ENCODE measurements at regions not wholly inside any gene's neighbourhood (a gene's known extent, or its start where the extent isn't known, plus 50 kb on each side); places are given as distances from the start of the nearest gene placed in this dataset.

GRCh38 chr7:132733860-132734259 lies 157.6 kb upstream of the PLXNA4 start:
- Histone ChIP-seq H3K9me3 (ENCODE audit: control insufficient read depth, low read length) (no peaks in the 10 kb centered on the region), H3K4me2 (ENCODE audit: low read length) (no peak overlapping the region), H3K4me1 (no peaks in the 10 kb centered on the region), H3K27ac (no peak overlapping the region), H3K79me2 (no peaks in the 10 kb centered on the region), H3K36me3 (ENCODE audit: control insufficient read depth, insufficient read depth, low read length) (no peaks in the 10 kb centered on the region), H3K27me3 (ENCODE audit: control insufficient read depth, insufficient read depth, low read length) (peaks cover 2% of the 10 kb centered on the region), H2AFZ (no peak overlapping the region), H3K4me3 (ENCODE audit: low read depth, low read length) (no peak overlapping the region), H3K9ac (no peak overlapping the region)
- TF ChIP-seq, protein P1, sequence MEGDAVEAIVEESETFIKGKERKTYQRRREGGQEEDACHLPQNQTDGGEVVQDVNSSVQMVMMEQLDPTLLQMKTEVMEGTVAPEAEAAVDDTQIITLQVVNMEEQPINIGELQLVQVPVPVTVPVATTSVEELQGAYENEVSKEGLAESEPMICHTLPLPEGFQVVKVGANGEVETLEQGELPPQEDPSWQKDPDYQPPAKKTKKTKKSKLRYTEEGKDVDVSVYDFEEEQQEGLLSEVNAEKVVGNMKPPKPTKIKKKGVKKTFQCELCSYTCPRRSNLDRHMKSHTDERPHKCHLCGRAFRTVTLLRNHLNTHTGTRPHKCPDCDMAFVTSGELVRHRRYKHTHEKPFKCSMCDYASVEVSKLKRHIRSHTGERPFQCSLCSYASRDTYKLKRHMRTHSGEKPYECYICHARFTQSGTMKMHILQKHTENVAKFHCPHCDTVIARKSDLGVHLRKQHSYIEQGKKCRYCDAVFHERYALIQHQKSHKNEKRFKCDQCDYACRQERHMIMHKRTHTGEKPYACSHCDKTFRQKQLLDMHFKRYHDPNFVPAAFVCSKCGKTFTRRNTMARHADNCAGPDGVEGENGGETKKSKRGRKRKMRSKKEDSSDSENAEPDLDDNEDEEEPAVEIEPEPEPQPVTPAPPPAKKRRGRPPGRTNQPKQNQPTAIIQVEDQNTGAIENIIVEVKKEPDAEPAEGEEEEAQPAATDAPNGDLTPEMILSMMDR (IDR thresholded peaks at IDR 0.05), result no peak

- Histone ChIP-seq H3K9me3 (ENCODE audit: control insufficient read depth, low read length) (no peaks in the 10 kb centered on the region), H3K36me3 (ENCODE audit: control insufficient read depth, insufficient read depth, low read length) (no peaks in the 10 kb centered on the region), H3K79me2 (no peaks in the 10 kb centered on the region), H3K9ac (no peak overlapping the region), H3K4me3 (ENCODE audit: low read depth, low read length) (no peak overlapping the region), H3K27ac (no peak overlapping the region), H3K27me3 (ENCODE audit: control insufficient read depth, insufficient read depth, low read length) (peaks cover 2% of the 10 kb centered on the region), H3K4me2 (ENCODE audit: low read length) (no peak overlapping the region), H3K4me1 (no peaks in the 10 kb centered on the region), H2AFZ (no peak overlapping the region)
- TF ChIP-seq, protein P1 (IDR thresholded peaks at IDR 0.05), result no peak
Measured at GRCh38 chr7:132732321-132732865, 156.1 kb upstream of the PLXNA4 start.

DNA sequence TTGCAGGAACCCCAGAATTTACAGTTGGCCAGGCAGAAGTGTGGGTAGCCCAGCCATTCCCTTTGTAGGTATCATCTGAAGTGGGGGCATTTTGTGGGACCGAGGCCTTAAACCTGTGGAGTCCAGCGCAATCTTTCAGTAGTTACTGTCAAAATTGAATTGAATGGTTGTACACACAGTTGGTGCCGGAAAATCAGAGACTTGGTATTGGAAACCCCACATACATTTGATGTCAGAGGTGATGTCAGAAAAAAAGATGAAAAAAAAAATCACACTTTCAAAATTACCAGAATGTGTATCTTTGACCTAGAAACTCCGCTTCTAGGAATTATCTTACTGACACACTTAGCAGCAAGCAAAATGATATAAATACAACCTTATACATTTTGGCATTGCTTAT lies 153.8 kb upstream of the PLXNA4 start:
- no peaks in the 10 kb centered on the region for H3K79me2 ChIP-seq
- no peak overlapping the region for H2AFZ ChIP-seq
- TF ChIP-seq, protein P1 (IDR thresholded peaks at IDR 0.05), result no peak
- no peaks in the 10 kb centered on the region for H3K36me3 ChIP-seq (ENCODE audit: control insufficient read depth, insufficient read depth, low read length)
- H3K9me3 ChIP-seq (ENCODE audit: control insufficient read depth, low read length), result no peaks in the 10 kb centered on the region
- no peak overlapping the region for H3K27ac ChIP-seq
- H3K4me2 ChIP-seq (ENCODE audit: low read length), result no peak overlapping the region
- H3K4me3 ChIP-seq (ENCODE audit: low read depth, low read length), result no peak overlapping the region
- H3K4me1 ChIP-seq, result no peaks in the 10 kb centered on the region
- no peak overlapping the region for H3K9ac ChIP-seq
- H3K27me3 ChIP-seq (ENCODE audit: control insufficient read depth, insufficient read depth, low read length), result peaks cover 2% of the 10 kb centered on the region

- Histone ChIP-seq H3K4me1 (no peaks in the 10 kb centered on the region), H3K4me2 (ENCODE audit: low read length) (no peak overlapping the region), H3K9ac (no peak overlapping the region), H3K36me3 (ENCODE audit: control insufficient read depth, insufficient read depth, low read length) (no peaks in the 10 kb centered on the region), H3K27ac (no peak overlapping the region), H3K9me3 (ENCODE audit: control insufficient read depth, low read length) (no peaks in the 10 kb centered on the region), H3K4me3 (ENCODE audit: low read depth, low read length) (no peak overlapping the region), H3K27me3 (ENCODE audit: control insufficient read depth, insufficient read depth, low read length) (no peaks in the 10 kb centered on the region), H3K79me2 (no peaks in the 10 kb centered on the region), H2AFZ (no peak overlapping the region)
- TF ChIP-seq, protein P1 (IDR thresholded peaks at IDR 0.05), result no peak
Measured at GRCh38 chr7:132723506-132724081, 147.3 kb upstream of the PLXNA4 start.

GRCh38 chr7:132720835-132721234 lies 144.6 kb upstream of the PLXNA4 start:
- TF ChIP-seq, protein P1 (IDR thresholded peaks at IDR 0.05), result no peak
- Histone ChIP-seq H2AFZ (no peak overlapping the region), H3K79me2 (no peaks in the 10 kb centered on the region), H3K27ac (no peak overlapping the region), H3K9me3 (ENCODE audit: control insufficient read depth, low read length) (no peaks in the 10 kb centered on the region), H3K4me3 (ENCODE audit: low read depth, low read length) (no peak overlapping the region), H3K36me3 (ENCODE audit: control insufficient read depth, insufficient read depth, low read length) (no peaks in the 10 kb centered on the region), H3K27me3 (ENCODE audit: control insufficient read depth, insufficient read depth, low read length) (no peaks in the 10 kb centered on the region), H3K9ac (no peak overlapping the region), H3K4me2 (ENCODE audit: low read length) (no peak overlapping the region), H3K4me1 (no peaks in the 10 kb centered on the region)
